ENCODE measurements at regions not wholly inside any gene's neighbourhood (a gene's known extent, or its start where the extent isn't known, plus 50 kb on each side); places are given as distances from the start of the nearest gene placed in this dataset.

DNA sequence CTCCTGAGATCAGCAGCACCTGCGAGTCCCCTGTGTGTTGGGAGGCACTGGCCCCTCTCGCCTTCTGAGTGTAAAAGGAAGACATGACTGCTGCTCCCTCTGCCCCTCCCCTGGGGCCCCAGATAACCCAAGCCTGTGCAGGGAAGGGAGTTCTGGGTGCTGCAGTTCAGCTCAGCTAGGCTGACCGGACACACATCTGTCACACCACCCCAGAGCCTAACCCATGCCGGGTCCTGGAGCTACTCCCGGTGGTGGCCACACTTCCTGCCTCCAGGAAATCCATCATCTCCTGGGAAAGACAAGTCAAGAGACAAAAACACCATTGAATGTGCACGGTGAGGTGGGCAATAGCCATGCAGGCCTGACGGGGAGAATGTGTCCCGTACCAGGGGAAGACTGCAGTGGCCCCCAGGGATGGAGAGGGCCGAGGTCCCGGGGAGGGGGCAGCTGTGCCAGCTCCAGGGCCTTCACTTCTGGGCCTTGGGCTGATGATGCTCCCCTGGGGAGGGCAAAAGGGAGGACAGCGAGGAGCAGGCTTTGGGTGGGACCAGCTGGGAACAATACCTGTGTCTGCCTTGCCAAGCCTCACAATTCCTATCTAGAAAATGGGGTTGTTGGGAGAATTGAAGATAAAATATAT is 210.6 kb downstream of the TFCP2L1 start:
- no peaks in the 10 kb centered on the region for H3K36me3 Mint-ChIP-seq (ENCODE audit: insufficient read depth)
- H3K27ac Mint-ChIP-seq (ENCODE audit: low read depth): no peak overlapping the region
- H3K27me3 Mint-ChIP-seq: peaks cover 14% of the 10 kb centered on the region
- no peaks in the 10 kb centered on the region for H3K9me3 Mint-ChIP-seq
- no peak overlapping the region for H3K4me3 Mint-ChIP-seq
- H3K4me1 Mint-ChIP-seq: no peaks in the 10 kb centered on the region
- ATAC-seq (replicated peaks; ENCODE audit: extremely low read depth, poor library complexity, severe bottlenecking) (no peak), DNase-seq (ENCODE audit: low spot score in 2 of 2) (no peak)

DNA sequence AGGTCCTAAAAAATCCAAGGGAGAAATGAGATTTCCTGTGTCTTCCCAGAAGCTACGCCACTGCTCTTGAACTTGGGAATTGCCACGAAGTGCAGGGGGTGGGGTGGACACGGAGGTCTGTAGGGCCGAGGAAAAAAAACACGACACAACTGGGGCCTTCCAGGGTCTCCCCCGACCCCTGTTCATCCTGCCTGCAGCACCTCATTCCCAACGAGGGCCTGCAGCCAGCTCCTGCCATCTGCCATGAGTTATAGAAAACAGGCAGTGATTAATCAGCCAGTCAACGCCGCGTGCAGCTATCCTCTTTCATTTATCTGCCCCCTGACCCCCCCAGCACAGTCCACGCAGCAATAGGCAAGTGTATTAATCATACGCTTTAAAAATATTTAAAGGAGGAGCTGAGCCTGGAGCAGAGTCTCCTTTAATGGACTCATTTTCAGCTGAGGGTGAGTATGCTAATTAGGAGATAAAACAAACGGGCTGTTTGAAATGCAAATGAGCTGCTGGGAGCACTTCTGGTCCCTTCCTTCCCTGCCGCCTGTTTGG is 209.9 kb downstream of the TFCP2L1 start:
- Mint-ChIP-seq H3K27me3 (peaks cover 20% of the 10 kb centered on the region), H3K9me3 (no peaks in the 10 kb centered on the region), H3K27ac (ENCODE audit: low read depth) (no peak overlapping the region), H3K4me1 (no peaks in the 10 kb centered on the region), H3K4me3 (no peak overlapping the region), H3K36me3 (ENCODE audit: insufficient read depth) (no peaks in the 10 kb centered on the region)
- ATAC-seq (replicated peaks; ENCODE audit: extremely low read depth, poor library complexity, severe bottlenecking) (no peak), DNase-seq (ENCODE audit: low spot score in 2 of 2) (no peak)

DNA sequence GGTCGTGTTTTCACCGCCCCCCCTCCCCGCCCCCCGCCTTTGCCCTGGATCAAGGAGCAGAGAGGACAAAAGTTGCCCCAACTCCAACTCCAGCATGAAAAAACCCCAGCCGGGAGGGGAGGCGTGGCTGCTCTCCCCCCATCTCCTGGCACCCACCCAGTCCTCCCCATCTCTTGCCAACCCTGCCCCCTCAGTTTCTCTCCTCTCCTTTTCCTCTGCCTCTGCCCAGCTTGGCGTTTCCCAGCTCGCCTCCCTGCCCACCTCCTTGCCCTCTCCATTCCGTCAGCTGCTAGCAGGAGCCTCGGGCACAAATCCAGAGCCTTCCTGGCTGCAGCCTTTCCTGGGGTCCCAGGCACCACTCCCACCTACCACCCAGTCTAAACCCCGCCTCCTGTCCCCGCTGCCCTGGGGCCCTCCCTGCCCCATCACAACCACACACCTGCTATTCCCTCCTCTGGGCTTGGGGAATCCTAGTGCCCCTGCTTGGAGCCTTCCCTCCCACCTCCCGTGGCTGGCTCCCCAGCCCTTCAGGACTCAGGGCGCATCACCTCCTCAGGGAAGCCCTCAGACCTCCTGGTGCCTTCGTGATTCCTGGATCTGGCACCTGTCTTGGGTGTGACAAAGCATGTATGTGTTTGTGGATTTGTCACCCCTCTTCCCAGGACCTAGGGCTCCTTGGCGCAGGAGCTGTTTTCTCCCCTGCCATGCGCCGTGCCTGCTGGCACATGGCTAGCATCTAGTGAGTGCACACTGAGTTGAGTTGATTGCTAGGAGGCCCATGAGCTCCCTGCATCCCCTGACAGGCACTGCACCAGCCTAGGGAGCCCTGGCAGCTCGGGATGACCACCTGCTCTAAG is 209.1 kb downstream of the TFCP2L1 start:
- ATAC-seq (replicated peaks; ENCODE audit: extremely low read depth, poor library complexity, severe bottlenecking): no peak
- Mint-ChIP-seq H3K27me3 (peaks cover 24% of the 10 kb centered on the region), H3K4me1 (no peaks in the 10 kb centered on the region), H3K36me3 (ENCODE audit: insufficient read depth) (no peaks in the 10 kb centered on the region), H3K9me3 (no peaks in the 10 kb centered on the region), H3K27ac (ENCODE audit: low read depth) (no peak overlapping the region), H3K4me3 (no peak overlapping the region)
- DNase-seq (ENCODE audit: low spot score in 2 of 2): no peak

DNA sequence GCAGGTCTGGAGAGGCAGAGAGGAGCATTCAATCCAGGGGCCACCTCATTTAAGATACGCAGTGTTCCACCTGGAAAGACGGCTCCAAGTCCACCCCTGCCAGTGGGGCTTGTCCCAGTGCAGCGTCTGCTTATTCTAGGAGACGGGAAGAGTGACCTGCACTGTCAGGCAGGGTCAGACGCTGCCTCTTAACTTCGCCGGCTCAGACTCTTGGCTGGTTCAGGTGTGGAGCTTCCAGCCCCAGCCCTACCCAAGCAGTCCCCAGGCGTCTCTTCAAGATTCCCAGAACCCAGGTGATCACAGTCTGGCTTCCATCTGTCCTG is 208.5 kb downstream of the TFCP2L1 start:
- ATAC-seq (replicated peaks; ENCODE audit: extremely low read depth, poor library complexity, severe bottlenecking) (no peak), DNase-seq (ENCODE audit: low spot score in 2 of 2) (no peak)
- H3K4me1 Mint-ChIP-seq: no peaks in the 10 kb centered on the region
- H3K4me3 Mint-ChIP-seq: no peak overlapping the region
- H3K9me3 Mint-ChIP-seq: no peaks in the 10 kb centered on the region
- peaks cover 24% of the 10 kb centered on the region for H3K27me3 Mint-ChIP-seq
- H3K36me3 Mint-ChIP-seq (ENCODE audit: insufficient read depth): no peaks in the 10 kb centered on the region
- no peak overlapping the region for H3K27ac Mint-ChIP-seq (ENCODE audit: low read depth)

DNA sequence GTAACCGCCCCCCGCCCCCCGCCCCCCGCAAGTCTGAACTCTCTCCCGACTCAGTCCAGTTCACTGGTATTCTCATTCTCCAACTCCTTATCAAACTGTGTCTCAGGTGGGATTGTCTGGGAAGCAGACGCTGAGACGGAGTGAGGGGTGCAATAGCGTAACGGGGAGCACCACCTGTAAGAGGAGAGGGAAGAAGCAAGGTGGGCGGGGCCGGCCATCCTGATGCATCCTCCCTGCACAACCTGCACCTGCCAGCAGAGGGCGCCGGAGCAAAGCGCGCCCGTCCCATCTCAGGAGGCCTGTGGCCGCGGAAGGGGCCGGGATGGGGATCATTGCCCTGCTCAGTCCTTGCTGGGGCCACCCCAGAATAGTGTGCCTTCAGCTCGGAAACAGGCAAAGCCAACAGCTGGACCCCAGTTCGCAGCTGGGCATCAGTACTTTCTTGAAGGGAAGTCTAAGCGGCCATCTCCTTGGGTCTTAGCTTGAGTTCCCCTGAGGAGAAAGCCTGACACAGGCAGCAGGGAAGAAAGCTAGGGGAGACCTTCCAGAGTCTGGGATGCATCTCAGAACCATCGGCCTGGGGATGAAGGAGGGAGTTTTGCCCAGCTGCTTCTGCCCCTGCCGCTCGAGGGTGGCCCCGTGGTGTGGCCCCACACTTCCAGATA is 208.0 kb downstream of the TFCP2L1 start:
- Mint-ChIP-seq H3K4me1 (no peaks in the 10 kb centered on the region), H3K27ac (ENCODE audit: low read depth) (no peak overlapping the region), H3K27me3 (peaks cover 26% of the 10 kb centered on the region), H3K36me3 (ENCODE audit: insufficient read depth) (no peaks in the 10 kb centered on the region), H3K4me3 (no peak overlapping the region), H3K9me3 (no peaks in the 10 kb centered on the region)
- DNase-seq (ENCODE audit: low spot score in 2 of 2): peak; percentile 40 to 43
- ATAC-seq (replicated peaks; ENCODE audit: extremely low read depth, poor library complexity, severe bottlenecking): peak; percentile 41

DNA sequence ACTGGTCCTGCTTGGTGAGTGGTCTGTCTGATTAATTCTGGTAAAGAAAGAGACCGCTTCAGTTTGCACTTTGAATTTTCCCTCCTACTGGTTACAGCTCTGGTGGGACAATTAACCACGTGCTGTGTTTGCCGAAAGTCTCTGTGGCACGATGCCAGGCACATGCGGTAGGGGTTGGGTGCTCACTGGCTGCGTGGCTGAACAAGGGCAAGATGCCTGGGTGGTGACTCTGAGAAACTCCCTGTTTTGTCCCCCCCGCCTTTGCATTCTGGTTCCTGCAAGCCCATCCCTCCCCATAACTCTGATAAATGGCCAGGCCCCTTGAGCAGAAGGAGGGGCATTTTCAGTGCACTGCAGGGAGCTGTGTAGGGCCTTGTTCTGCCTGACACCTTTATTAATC is 206.1 kb downstream of the TFCP2L1 start:
- H3K9me3 Mint-ChIP-seq: no peaks in the 10 kb centered on the region
- peaks cover 36% of the 10 kb centered on the region for H3K27me3 Mint-ChIP-seq
- DNase-seq (ENCODE audit: low spot score in 2 of 2) (no peak), ATAC-seq (replicated peaks; ENCODE audit: extremely low read depth, poor library complexity, severe bottlenecking) (no peak)
- H3K4me3 Mint-ChIP-seq: no peak overlapping the region
- H3K4me1 Mint-ChIP-seq: no peaks in the 10 kb centered on the region
- no peaks in the 10 kb centered on the region for H3K36me3 Mint-ChIP-seq (ENCODE audit: insufficient read depth)
- no peak overlapping the region for H3K27ac Mint-ChIP-seq (ENCODE audit: low read depth)

DNA sequence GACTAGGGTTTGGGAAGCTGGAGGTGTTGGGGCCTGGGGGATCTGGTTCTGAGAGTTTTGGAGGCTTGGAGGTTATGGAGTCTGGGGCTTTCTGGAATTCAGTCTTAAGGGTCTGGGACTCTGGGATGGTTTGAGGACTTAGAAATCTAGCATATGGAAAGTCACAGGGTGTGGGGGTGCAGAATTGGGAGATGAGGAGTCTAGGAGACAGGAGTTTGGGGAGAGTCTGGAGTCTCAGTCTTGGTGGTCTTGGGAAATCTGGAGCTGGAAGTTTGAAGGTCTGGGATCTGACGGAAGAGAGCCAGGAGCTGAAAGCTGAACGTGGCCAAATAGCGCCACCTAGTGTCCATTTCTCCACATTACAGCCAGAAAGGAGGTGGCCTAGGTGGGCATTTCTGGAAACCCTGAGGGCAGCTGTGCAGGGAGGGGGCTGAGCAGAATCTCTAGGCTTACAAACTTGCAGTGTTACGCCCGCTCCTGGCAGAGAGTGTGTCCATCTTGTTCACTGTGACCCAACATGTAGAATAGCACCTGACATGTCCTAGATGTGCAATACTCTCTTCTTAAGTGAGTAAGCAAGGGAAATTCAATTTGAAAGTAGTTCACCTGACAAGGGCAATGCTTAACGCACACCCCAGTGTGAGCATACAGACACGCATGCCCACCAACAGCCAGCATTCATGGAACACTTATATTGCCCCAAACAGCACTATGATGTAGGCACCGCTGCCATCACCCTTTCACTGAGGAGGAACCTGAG is 204.8 kb downstream of the TFCP2L1 start:
- no peak overlapping the region for H3K4me3 Mint-ChIP-seq
- H3K27ac Mint-ChIP-seq (ENCODE audit: low read depth): no peak overlapping the region
- no peaks in the 10 kb centered on the region for H3K4me1 Mint-ChIP-seq
- no peaks in the 10 kb centered on the region for H3K36me3 Mint-ChIP-seq (ENCODE audit: insufficient read depth)
- no peak for ATAC-seq (replicated peaks; ENCODE audit: extremely low read depth, poor library complexity, severe bottlenecking)
- peaks cover 36% of the 10 kb centered on the region for H3K27me3 Mint-ChIP-seq
- no peaks in the 10 kb centered on the region for H3K9me3 Mint-ChIP-seq
- DNase-seq (ENCODE audit: low spot score in 2 of 2): no peak

DNA sequence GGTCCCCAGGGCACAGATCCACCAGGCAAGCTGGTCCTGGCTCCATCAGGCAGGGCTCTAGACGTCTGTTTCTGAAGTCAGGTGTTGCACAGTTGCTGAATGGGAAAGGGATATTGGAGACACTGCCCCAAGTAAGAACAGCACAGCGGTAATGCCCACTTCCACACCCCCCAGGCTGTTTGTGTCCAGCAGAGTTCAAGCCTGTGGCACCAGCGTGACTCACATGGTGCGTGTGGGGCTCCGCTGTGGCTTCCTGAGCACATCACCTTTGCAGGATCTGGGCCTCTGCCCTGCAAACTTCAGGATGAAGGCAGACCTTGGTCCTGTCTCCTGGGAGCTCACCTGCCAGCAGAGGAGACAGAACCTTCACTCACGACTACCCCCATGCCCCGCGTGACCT is 203.3 kb downstream of the TFCP2L1 start:
- Mint-ChIP-seq H3K4me3 (no peak overlapping the region), H3K27me3 (peaks cover 24% of the 10 kb centered on the region), H3K36me3 (ENCODE audit: insufficient read depth) (no peaks in the 10 kb centered on the region), H3K27ac (ENCODE audit: low read depth) (no peak overlapping the region), H3K9me3 (no peaks in the 10 kb centered on the region), H3K4me1 (no peaks in the 10 kb centered on the region)
- ATAC-seq (replicated peaks; ENCODE audit: extremely low read depth, poor library complexity, severe bottlenecking): no peak
- no peak for DNase-seq (ENCODE audit: low spot score in 2 of 2)

DNA sequence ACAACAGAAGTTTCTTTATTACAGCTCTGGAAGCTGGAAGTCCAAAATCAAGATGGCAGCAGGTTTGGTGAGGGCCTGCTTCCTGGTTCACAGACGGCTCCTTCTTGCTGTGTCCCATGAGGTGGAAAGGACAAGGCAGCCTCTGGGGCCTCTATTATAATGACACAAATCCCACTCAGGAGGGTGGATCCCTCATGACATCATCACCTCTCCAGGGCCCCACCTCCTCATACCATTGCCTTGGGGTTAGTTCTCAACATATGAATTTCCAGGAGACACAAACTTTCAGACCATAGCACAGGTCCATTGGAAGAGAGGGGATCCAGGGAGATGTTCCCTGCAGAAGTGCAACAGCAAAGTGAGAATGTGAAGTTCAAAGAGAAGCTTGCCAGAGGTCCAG is 202.8 kb downstream of the TFCP2L1 start:
- no peak for DNase-seq (ENCODE audit: low spot score in 2 of 2)
- no peak overlapping the region for H3K27ac Mint-ChIP-seq (ENCODE audit: low read depth)
- no peaks in the 10 kb centered on the region for H3K4me1 Mint-ChIP-seq
- H3K4me3 Mint-ChIP-seq: no peak overlapping the region
- H3K36me3 Mint-ChIP-seq (ENCODE audit: insufficient read depth): no peaks in the 10 kb centered on the region
- no peaks in the 10 kb centered on the region for H3K9me3 Mint-ChIP-seq
- peaks cover 24% of the 10 kb centered on the region for H3K27me3 Mint-ChIP-seq
- ATAC-seq (replicated peaks; ENCODE audit: extremely low read depth, poor library complexity, severe bottlenecking): no peak

DNA sequence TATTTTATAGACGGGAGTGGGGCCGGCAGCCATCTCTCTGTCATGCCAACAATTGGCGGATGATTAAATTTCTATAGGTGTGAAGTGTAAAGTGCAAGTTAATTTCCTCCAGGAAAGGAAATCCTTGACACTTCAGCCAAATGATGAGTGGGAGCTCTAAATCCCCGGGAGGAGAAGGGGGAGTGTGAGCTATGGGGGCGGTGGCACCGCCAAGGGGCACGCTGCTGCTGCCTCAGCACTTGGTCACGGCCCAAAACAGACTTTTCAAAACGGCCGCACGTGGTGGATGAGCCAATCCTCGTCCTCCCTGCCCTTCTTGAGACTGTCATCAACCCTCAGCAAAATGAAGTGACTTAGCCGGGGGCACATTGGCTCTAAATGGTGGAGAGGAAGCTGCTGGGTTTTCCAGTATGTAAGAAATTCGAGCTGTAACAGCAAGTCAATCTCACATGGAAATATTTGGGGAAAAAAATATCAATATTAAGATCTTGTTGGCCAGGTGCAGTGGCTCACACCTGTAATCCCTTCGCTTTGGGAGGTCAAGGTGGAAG is 200.8 kb downstream of the TFCP2L1 start:
- DNase-seq (ENCODE audit: low spot score in 2 of 2) (no peak), ATAC-seq (replicated peaks; ENCODE audit: extremely low read depth, poor library complexity, severe bottlenecking) (no peak)
- Mint-ChIP-seq H3K4me1 (no peaks in the 10 kb centered on the region), H3K27ac (ENCODE audit: low read depth) (no peak overlapping the region), H3K36me3 (ENCODE audit: insufficient read depth) (no peaks in the 10 kb centered on the region), H3K4me3 (no peak overlapping the region), H3K9me3 (no peaks in the 10 kb centered on the region), H3K27me3 (peaks cover 24% of the 10 kb centered on the region)

DNA sequence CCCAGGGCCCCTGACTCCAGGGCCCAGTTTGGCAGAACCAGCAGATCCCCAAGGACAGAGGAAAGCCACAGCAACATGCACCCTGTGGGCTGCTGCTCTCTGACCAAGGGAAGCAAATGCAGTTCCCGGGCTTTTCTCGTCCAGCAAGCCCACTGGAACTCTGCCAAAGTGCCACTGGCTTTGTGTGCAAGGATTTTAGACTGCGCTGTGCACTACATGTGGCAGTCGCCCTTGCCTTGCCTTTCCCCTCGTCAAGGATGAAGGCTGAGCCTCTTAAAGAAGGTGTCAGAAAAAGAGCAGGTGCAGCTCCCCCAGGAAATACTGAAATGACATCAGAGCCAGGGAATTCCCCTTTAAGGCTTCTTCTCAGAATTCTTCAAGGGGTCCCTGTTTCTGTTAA is 199.2 kb downstream of the TFCP2L1 start:
- Mint-ChIP-seq H3K4me3 (no peak overlapping the region), H3K4me1 (no peaks in the 10 kb centered on the region), H3K27me3 (peaks cover 11% of the 10 kb centered on the region), H3K36me3 (ENCODE audit: insufficient read depth) (no peaks in the 10 kb centered on the region), H3K27ac (ENCODE audit: low read depth) (no peak overlapping the region), H3K9me3 (no peaks in the 10 kb centered on the region)
- DNase-seq (ENCODE audit: low spot score in 2 of 2): no peak
- no peak for ATAC-seq (replicated peaks; ENCODE audit: extremely low read depth, poor library complexity, severe bottlenecking)

DNA sequence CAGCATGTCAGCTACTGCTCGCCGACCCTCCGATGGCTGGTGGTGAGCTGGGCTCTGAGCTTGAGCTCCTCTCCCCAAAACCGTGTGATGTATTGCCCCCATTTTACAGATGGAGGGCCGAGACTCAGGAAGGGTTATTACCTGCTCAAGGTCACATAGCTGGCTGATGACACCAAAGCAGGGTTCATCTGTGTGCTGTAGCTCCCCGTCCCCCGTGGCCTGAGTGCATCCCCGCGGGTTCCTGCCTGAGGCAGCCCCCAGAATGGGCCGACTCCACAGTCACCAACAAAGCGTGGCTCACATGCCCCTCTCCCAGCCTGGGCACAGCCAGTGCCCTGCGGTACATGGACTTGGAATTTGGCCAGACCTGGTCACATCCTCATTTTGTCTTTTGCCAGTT is 198.6 kb downstream of the TFCP2L1 start:
- DNase-seq (ENCODE audit: low spot score in 2 of 2) (no peak), ATAC-seq (replicated peaks; ENCODE audit: extremely low read depth, poor library complexity, severe bottlenecking) (no peak)
- Mint-ChIP-seq H3K9me3 (no peaks in the 10 kb centered on the region), H3K36me3 (ENCODE audit: insufficient read depth) (no peaks in the 10 kb centered on the region), H3K27ac (ENCODE audit: low read depth) (no peak overlapping the region), H3K4me1 (no peaks in the 10 kb centered on the region), H3K4me3 (no peak overlapping the region), H3K27me3 (peaks cover 11% of the 10 kb centered on the region)

Measured in central memory CD8-positive, alpha-beta T cell (primary cell).